Esophagus muscularis mucosa (tissue), 4 donors: ENCODE measurements at regions not wholly inside any gene's neighbourhood (a gene's known extent, or its start where the extent isn't known, plus 50 kb on each side); places are given as distances from the start of the nearest gene placed in this dataset.
"Not testable (repeated sequence)": the region's sequence is repeated elsewhere in the genome, so short reads cannot be mapped to it uniquely, and the experiment has no call there.

Experiments
- DNase-seq: peaks from one replicate; pipeline ENCODE4 v3.0.0-alpha.2; 2017; ENCODE audit errors: extremely low spot score
- H3K27ac ChIP-seq, 4 donors: fragments of 200-600 bp; sonication (generic); replicated peaks in 1 of 4; 1 replicate in 3 of 4; 2 replicates in 1 of 4; pipeline ENCODE4 v1.5.1; 2016 to 2019; ENCODE audit warnings: mild to moderate bottlenecking in 1 of 4
- H3K27me3 ChIP-seq, 4 donors: fragments of 200-600 bp; sonication (generic); one replicate each; pipeline versions ENCODE4 v1.5.1 to v1.6.0; 2016 to 2019
- H3K36me3 ChIP-seq, 4 donors: fragments of 200-600 bp; sonication (generic); one replicate each; pipeline ENCODE4 v1.5.1; 2016 to 2019
- H3K4me1 ChIP-seq, 4 donors: fragments of 200-600 bp; sonication (generic); one replicate each; pipeline ENCODE4 v1.5.1; 2016 to 2019
- H3K4me3 ChIP-seq, 4 donors: fragments of 200-600 bp; sonication (generic); 1 replicate in 2 of 4; 2 replicates in 2 of 4; pipeline ENCODE4 v1.5.1; 2016 to 2019; ENCODE audit warnings: mild to moderate bottlenecking in 4 of 4, moderate library complexity in 1 of 4
- H3K9me3 ChIP-seq, 4 donors: fragments of 200-600 bp; sonication (generic); 1 replicate in 3 of 4; 2 replicates in 1 of 4; pipeline ENCODE4 v1.5.1; 2016 to 2019
- CTCF ChIP-seq, 3 experiments: fragments of 200-600 bp in 2 of 3; fragments of 450-650 bp in 1 of 3; sonication (generic) in 2 of 3; IDR thresholded peaks; one replicate each; pipeline ENCODE4 v1.5.1; 2017 to 2019; ENCODE audit warnings: antibody characterized with exemption in 3 of 3, mild to moderate bottlenecking in 2 of 3, moderate library complexity in 1 of 3
- EP300 ChIP-seq: sonication (generic); formaldehyde crosslinking; IDR thresholded peaks from one replicate; pipeline ENCODE4 v1.6.1; 2017; ENCODE audit warnings: antibody characterized with exemption
- POLR2A ChIP-seq: fragments of 450-650 bp; IDR thresholded peaks from one replicate; pipeline ENCODE4 v1.6.1; 2017; ENCODE audit warnings: antibody characterized with exemption, moderate library complexity, mild to moderate bottlenecking, low read depth
- POLR2AphosphoS5 ChIP-seq, 2 donors: sonication (generic); formaldehyde crosslinking; IDR thresholded peaks; one replicate each; pipeline ENCODE4 v1.6.1; 2017; ENCODE audit warnings: antibody characterized with exemption in 2 of 2
- WGBS: methylation state at CpG from one replicate; pipeline ENCODE4 v1.1.5; 2018; 5-methylcytosine and 5-hydroxymethylcytosine counted together
- intact Hi-C: fragments of 100-400 bp; cut with DNase I; formaldehyde crosslinking; loops from one replicate; pipeline ENCODE4 v1.15.1; 2023

GRCh38 chr6:27706431-27706830 lies 205.8 kb downstream of the OR2B2 start:
- WGBS: 89% methylated on average over 3 of the region's 3 CpGs
- Histone ChIP-seq H3K36me3 (no peaks in the 10 kb centered on the region), H3K4me3 (no peak overlapping the region), H3K9me3 (no peaks in the 10 kb centered on the region), H3K4me1 (no peaks in the 10 kb centered on the region), H3K27ac (no peak overlapping the region), H3K27me3 (peaks cover 0 to 33% (median 0%) of the 10 kb centered on the region in 4 donors)
- no peak for DNase-seq
- intact Hi-C loops: no loop called here
- TF ChIP-seq CTCF (IDR thresholded peaks at IDR 0.05) (no peak), POLR2AphosphoS5 (IDR thresholded peaks at IDR 0.05) (no peak), POLR2A (no peak), EP300 (no peak)

- intact Hi-C loops: no loop called here
- Histone ChIP-seq H3K4me1 (no peaks in the 10 kb centered on the region), H3K4me3 (no peak overlapping the region), H3K27me3 (peaks cover 0 to 40% (median 3%) of the 10 kb centered on the region in 4 donors), H3K27ac (no peak overlapping the region), H3K9me3 (no peaks in the 10 kb centered on the region), H3K36me3 (no peaks in the 10 kb centered on the region)
- no peak for DNase-seq
- TF ChIP-seq POLR2A (no peak), POLR2AphosphoS5 (IDR thresholded peaks at IDR 0.05) (no peak), CTCF (IDR thresholded peaks at IDR 0.05) (no peak)
- WGBS: 83% methylated on average over 6 of the region's 6 CpGs
Observed at GRCh38 chr6:27700337-27700736, 211.9 kb downstream of the OR2B2 start.

GRCh38 chr6:27694547-27694874 lies 217.7 kb downstream of the OR2B2 start:
- Histone ChIP-seq H3K4me1 (peaks cover 0 to 10% (median 4%) of the 10 kb centered on the region in 4 donors), H3K27ac (no peak overlapping the region), H3K27me3 (peaks cover 0 to 67% (median 9%) of the 10 kb centered on the region in 4 donors), H3K36me3 (no peaks in the 10 kb centered on the region), H3K9me3 (no peaks in the 10 kb centered on the region), H3K4me3 (peak overlapping the region in 2 of 4 donors; percentile 37 to 54)
- 51% methylated on average over 7 of the region's 7 CpGs for WGBS
- TF ChIP-seq POLR2A (no peak), POLR2AphosphoS5 (IDR thresholded peaks at IDR 0.05) (no peak), EP300 (no peak), CTCF (IDR thresholded peaks at IDR 0.05) (no peak)
- intact Hi-C loops: no loop called here
- no peak for DNase-seq

- no peaks in the 10 kb centered on the region for H3K9me3 ChIP-seq
- no peak for TF ChIP-seq POLR2A
- WGBS: under 1% methylated on average over 33 of the region's 34 CpGs
- no peak for DNase-seq
- no peaks in the 10 kb centered on the region for H3K36me3 ChIP-seq
- H3K27ac ChIP-seq: no peak overlapping the region
- peaks cover 0 to 65% (median 9%) of the 10 kb centered on the region in 4 donors for H3K27me3 ChIP-seq
- peak overlapping the region; percentile 23 to 54 (median 33) for H3K4me3 ChIP-seq
- peaks cover 0 to 10% (median 7%) of the 10 kb centered on the region in 4 donors for H3K4me1 ChIP-seq
- intact Hi-C loops: no loop called here
Observed at GRCh38 chr6:27693766-27694546, 218.2 kb downstream of the OR2B2 start.

- Histone ChIP-seq H3K27me3 (peaks cover 0 to 51% (median 9%) of the 10 kb centered on the region in 4 donors), H3K4me1 (peaks cover 0 to 22% (median 16%) of the 10 kb centered on the region in 4 donors)
- H3K9me3 ChIP-seq, H3K4me3 ChIP-seq, H3K36me3 ChIP-seq, intact Hi-C loops, H3K27ac ChIP-seq, DNase-seq: not testable (repeated sequence)
- WGBS: 99% methylated on average over 10 of the region's 10 CpGs
Observed at GRCh38 chr6:27692133-27692532, 219.2 kb upstream of the ZNF184 start.
